B cell (primary cell): ENCODE measurements at regions not wholly inside any gene's neighbourhood (a gene's known extent, or its start where the extent isn't known, plus 50 kb on each side); places are given as distances from the start of the nearest gene placed in this dataset.

Experiments used
- ATAC-seq: fragments of 200-7000 bp; cut with Tn5 transposase; one replicate; pipeline ENCODE4 v1.10.0; 2021; ENCODE audit warnings: low read depth, mild to moderate bottlenecking, moderate number of reproducible peaks, moderate library complexity
- CTCF ChIA-PET: fragments of 350-600 bp; sonication (Branson Sonifier 250); formaldehyde crosslinking; loops from one replicate; lab custom pipeline; 2021; ENCODE audit warnings: antibody characterized with exemption, inconsistent platforms; lab: Charles Lee
- POLR2A ChIA-PET: fragments of 350-600 bp; sonication (Branson Sonifier 250); formaldehyde crosslinking; loops from one replicate; lab custom pipeline; 2021; ENCODE audit warnings: antibody characterized with exemption; lab: Charles Lee
- DNase-seq: peaks from one replicate; pipeline ENCODE4 v3.0.0; 2013
- H2AFZ ChIP-seq: 2 replicates; pipeline ENCODE4 v1.6.1; 2012; ENCODE audit warnings: mild to moderate bottlenecking, low read depth, low read length; ENCODE audit not compliant: insufficient read depth, poor library complexity, severe bottlenecking
- H3K27ac ChIP-seq, 2 donors: 1 replicate in 1 of 2; 2 replicates in 1 of 2; pipeline ENCODE4 v1.5.1; 2012 to 2013; ENCODE audit warnings: low read length in 2 of 2, mild to moderate bottlenecking in 2 of 2, moderate library complexity in 1 of 2
- H3K27me3 ChIP-seq, 4 experiments: fragments of 200-600 bp in 1 of 4; sonication (generic) in 1 of 4; replicated peaks in 1 of 4; 1 replicate in 2 of 4; 2 replicates in 2 of 4; pipeline versions ENCODE4 v1.6.1 to v1.7.0; 2013 to 2016; ENCODE audit warnings: low read length in 3 of 4, mild to moderate bottlenecking in 2 of 4, mixed read lengths in 1 of 4, moderate library complexity in 1 of 4; ENCODE audit not compliant: insufficient read depth in 4 of 4, control insufficient read depth in 3 of 4; ENCODE audit errors: control extremely low read depth in 1 of 4
- H3K36me3 ChIP-seq, 2 experiments: replicated peaks in 1 of 2; 1 replicate in 1 of 2; 2 replicates in 1 of 2; pipeline versions ENCODE4 v1.6.1 to v1.7.1; 2013; ENCODE audit warnings: low read length in 1 of 2; ENCODE audit not compliant: insufficient read depth in 2 of 2, control insufficient read depth in 1 of 2; ENCODE audit errors: control extremely low read depth in 1 of 2, extremely low read depth in 1 of 2
- H3K4me1 ChIP-seq, 2 donors: fragments of 200-600 bp in 1 of 2; sonication (generic) in 1 of 2; 1 replicate in 1 of 2; 2 replicates in 1 of 2; pipeline versions ENCODE4 v1.5.1 to v1.6.1; 2013 to 2017; ENCODE audit warnings: low read length in 2 of 2; ENCODE audit not compliant: control insufficient read depth in 2 of 2, insufficient read depth in 2 of 2
- H3K4me2 ChIP-seq: replicated peaks from 2 replicates; pipeline ENCODE3; 2012; ENCODE audit warnings: mild to moderate bottlenecking, low read depth, low read length; ENCODE audit not compliant: poor library complexity, severe bottlenecking
- H3K4me3 ChIP-seq, 5 experiments: fragments of 200-600 bp in 1 of 5; sonication (generic) in 1 of 5; 1 replicate in 3 of 5; 2 replicates in 2 of 5; pipeline versions ENCODE4 v1.5.1 to v1.7.0; 2011 to 2016; ENCODE audit warnings: low read length in 4 of 5, mild to moderate bottlenecking in 4 of 5, low read depth in 2 of 5, control low read depth in 1 of 5, moderate library complexity in 1 of 5; ENCODE audit not compliant: insufficient read depth in 1 of 5; ENCODE audit errors: control extremely low read depth in 1 of 5, extremely low read depth in 1 of 5
- H3K79me2 ChIP-seq: fragments of 200-600 bp; sonication (generic); one replicate; pipeline ENCODE4 v1.6.0; 2016; ENCODE audit warnings: low read length; ENCODE audit not compliant: control insufficient read depth, insufficient read depth
- H3K9ac ChIP-seq: fragments of 200-600 bp; sonication (generic); 2 replicates; pipeline ENCODE4 v1.6.1; 2017; ENCODE audit warnings: mild to moderate bottlenecking, low read length, moderate library complexity
- H3K9me3 ChIP-seq, 3 donors: one replicate each; pipeline versions ENCODE4 v1.6.1 to v1.7.1; 2013; ENCODE audit warnings: low read length in 2 of 3; ENCODE audit not compliant: control insufficient read depth in 2 of 3, insufficient read depth in 1 of 3; ENCODE audit errors: control extremely low read depth in 1 of 3
- H4K20me1 ChIP-seq: 2 replicates; pipeline ENCODE4 v1.6.0; 2012; ENCODE audit warnings: mild to moderate bottlenecking, low read length; ENCODE audit not compliant: insufficient read depth, control insufficient read depth, poor library complexity, severe bottlenecking
- H3K27ac Mint-ChIP-seq: one replicate; pipeline ENCODE4 v1.8.0; 2021; ENCODE audit warnings: mixed read lengths
- H3K27me3 Mint-ChIP-seq: one replicate; pipeline ENCODE4 v1.8.0; 2021; ENCODE audit warnings: mixed read lengths
- H3K4me1 Mint-ChIP-seq: one replicate; pipeline ENCODE4 v1.8.0; 2021; ENCODE audit warnings: mixed read lengths
- H3K4me3 Mint-ChIP-seq: one replicate; pipeline ENCODE4 v1.8.0; 2021; ENCODE audit warnings: mixed read lengths
- H3K9me3 Mint-ChIP-seq: one replicate; pipeline ENCODE4 v1.8.0; 2022; ENCODE audit warnings: mixed read lengths; ENCODE audit not compliant: insufficient read depth
- CTCF ChIP-seq: fragments of 200-600 bp; IDR thresholded peaks from one replicate; pipeline ENCODE4 v1.8.0; 2022; ENCODE audit warnings: antibody characterized with exemption, mild to moderate bottlenecking
- EZH2 ChIP-seq: IDR thresholded peaks from 2 replicates; pipeline ENCODE4 v1.6.1; 2012; ENCODE audit warnings: borderline replicate concordance, low read depth, mild to moderate bottlenecking, moderate library complexity, low read length; ENCODE audit not compliant: insufficient read depth, poor library complexity, severe bottlenecking
- WGBS: methylation state at CpG from one replicate; pipeline ENCODE4 v1.1.5; 2013; ENCODE audit warnings: missing lambda C conversion rate; ENCODE audit not compliant: insufficient coverage; 5-methylcytosine and 5-hydroxymethylcytosine counted together
- intact Hi-C: fragments of 100-400 bp; cut with micrococcal nuclease; formaldehyde crosslinking; loops from one replicate; pipeline ENCODE4 v1.10.0; 2022

GRCh38 chr3:19711160-19711782, 222.7 kb downstream of the EFHB start:
- Histone ChIP-seq H3K79me2 (no peaks in the 10 kb centered on the region), H2AFZ (no peak overlapping the region), H3K27ac (no peak overlapping the region), H3K36me3 (no peaks in the 10 kb centered on the region), H3K4me1 (no peaks in the 10 kb centered on the region), H4K20me1 (no peaks in the 10 kb centered on the region), H3K9me3 (no peaks in the 10 kb centered on the region), H3K27me3 (no peaks in the 10 kb centered on the region), H3K4me3 (no peak overlapping the region), H3K4me2 (no peak overlapping the region), H3K9ac (no peak overlapping the region)
- Mint-ChIP-seq H3K27ac (no peak overlapping the region), H3K4me1 (peaks cover 6% of the 10 kb centered on the region), H3K4me3 (no peak overlapping the region), H3K9me3 (no peaks in the 10 kb centered on the region), H3K27me3 (no peaks in the 10 kb centered on the region)
- TF ChIP-seq EZH2: no peak
- TF ChIP-seq CTCF: no peak
- ATAC-seq (no peak), DNase-seq (no peak)
- intact Hi-C loops: no loop called here
- ChIA-PET POLR2A (no interaction called here), CTCF (no interaction called here)

GRCh38 chr3:19702416-19703078, 231.5 kb downstream of the EFHB start:
- Histone ChIP-seq H3K79me2 (no peaks in the 10 kb centered on the region), H3K27me3 (peaks cover 0 to 3% (median 0%) of the 10 kb centered on the region in 4 experiments), H3K4me1 (peaks cover 0 to 5% of the 10 kb centered on the region in 2 donors), H4K20me1 (no peaks in the 10 kb centered on the region), H2AFZ (no peak overlapping the region), H3K27ac (no peak overlapping the region), H3K4me3 (peak overlapping the region in 1 of 5 experiments; percentile 27), H3K9ac (no peak overlapping the region), H3K9me3 (peaks cover 0 to 6% (median 0%) of the 10 kb centered on the region in 3 donors), H3K4me2 (no peak overlapping the region), H3K36me3 (no peaks in the 10 kb centered on the region)
- no peaks in the 10 kb centered on the region for H3K27me3 Mint-ChIP-seq
- peak overlapping the region; percentile 42 for H3K4me3 Mint-ChIP-seq
- ChIA-PET CTCF (no interaction called here), POLR2A (no interaction called here)
- H3K9me3 Mint-ChIP-seq: no peaks in the 10 kb centered on the region
- WGBS: 96% methylated on average over 57 of the region's 60 CpGs
- intact Hi-C loops: no loop called here
- H3K4me1 Mint-ChIP-seq: no peaks in the 10 kb centered on the region
- ATAC-seq (peak; percentile 49), DNase-seq (no peak)
- no peak overlapping the region for H3K27ac Mint-ChIP-seq
- TF ChIP-seq CTCF (no peak), EZH2 (no peak)
